Colonic mucosa (tissue), 4 donors: ENCODE measurements at regions not wholly inside any gene's neighbourhood (a gene's known extent, or its start where the extent isn't known, plus 50 kb on each side); places are given as distances from the start of the nearest gene placed in this dataset.

ENCODE experiments used
- DNase-seq: peaks from one replicate; pipeline ENCODE4 v3.0.0-alpha.2; 2020
- H3K27ac ChIP-seq: fragments of 200-600 bp; one replicate; pipeline ENCODE4 v1.8.0; 2021
- H3K27me3 ChIP-seq: fragments of 200-600 bp; one replicate; pipeline ENCODE4 v1.8.0; 2021
- H3K36me3 ChIP-seq: fragments of 200-600 bp; one replicate; pipeline ENCODE4 v1.8.0; 2021
- H3K4me1 ChIP-seq: fragments of 200-600 bp; one replicate; pipeline ENCODE4 v1.8.0; 2021; ENCODE audit warnings: mild to moderate bottlenecking
- H3K4me3 ChIP-seq: fragments of 200-600 bp; one replicate; pipeline ENCODE4 v1.8.0; 2021
- H3K9ac ChIP-seq, 2 donors: one replicate each; pipeline ENCODE4 v1.7.0; 2013; ENCODE audit warnings: control low read depth in 2 of 2, low read depth in 2 of 2, low read length in 2 of 2
- H3K9me3 ChIP-seq: fragments of 200-600 bp; one replicate; pipeline ENCODE4 v1.8.0; 2021
- CTCF ChIP-seq: fragments of 200-600 bp; IDR thresholded peaks from one replicate; pipeline ENCODE4 v1.8.0; 2022; ENCODE audit warnings: antibody characterized with exemption, mild to moderate bottlenecking
- intact Hi-C: fragments of 100-400 bp; cut with DNase I; formaldehyde crosslinking; loops from one replicate; pipeline ENCODE4 v1.14.1; 2022
- donor health status: healthy.
- donor health status: DM: no; HTN: no; CAD: no.
- donor health status: DM: no; HTN: no; CAD: no.

DNA sequence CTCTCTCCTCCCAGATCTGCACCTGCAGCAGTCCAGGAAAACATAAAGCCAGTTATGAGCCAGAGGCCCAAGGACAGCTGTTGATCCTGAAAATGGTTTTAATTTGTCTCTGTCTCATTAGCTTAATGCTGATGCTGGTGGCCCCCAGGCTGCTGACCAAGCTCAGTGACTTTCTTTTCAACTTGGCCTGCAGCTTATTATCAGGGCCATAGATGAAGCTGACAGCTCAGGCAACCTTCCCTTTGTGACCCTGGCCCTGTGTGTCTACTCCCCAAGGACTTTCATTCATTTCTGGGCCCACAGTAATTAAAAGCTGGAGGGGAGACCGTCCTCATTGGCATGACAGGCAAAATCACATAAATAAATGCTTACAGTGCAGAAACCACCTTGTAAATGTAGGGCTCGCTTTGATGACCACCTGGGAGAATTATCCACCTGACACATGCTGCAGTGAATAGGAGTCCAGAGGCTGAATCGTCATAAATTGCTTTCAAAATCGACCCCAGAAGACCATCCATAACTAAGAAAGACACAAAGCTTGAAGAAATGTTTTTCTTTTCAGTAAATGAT lies 138.5 kb downstream of the NPY start:
- no peak overlapping the region for H3K4me3 ChIP-seq
- no peak for TF ChIP-seq CTCF
- H3K27ac ChIP-seq, result no peak overlapping the region
- H3K9me3 ChIP-seq, result no peaks in the 10 kb centered on the region
- intact Hi-C loops, result no loop called here
- no peaks in the 10 kb centered on the region for H3K36me3 ChIP-seq
- no peaks in the 10 kb centered on the region for H3K27me3 ChIP-seq
- H3K4me1 ChIP-seq, result no peaks in the 10 kb centered on the region
- no peak for DNase-seq
- H3K9ac ChIP-seq, result no peak overlapping the region

DNA sequence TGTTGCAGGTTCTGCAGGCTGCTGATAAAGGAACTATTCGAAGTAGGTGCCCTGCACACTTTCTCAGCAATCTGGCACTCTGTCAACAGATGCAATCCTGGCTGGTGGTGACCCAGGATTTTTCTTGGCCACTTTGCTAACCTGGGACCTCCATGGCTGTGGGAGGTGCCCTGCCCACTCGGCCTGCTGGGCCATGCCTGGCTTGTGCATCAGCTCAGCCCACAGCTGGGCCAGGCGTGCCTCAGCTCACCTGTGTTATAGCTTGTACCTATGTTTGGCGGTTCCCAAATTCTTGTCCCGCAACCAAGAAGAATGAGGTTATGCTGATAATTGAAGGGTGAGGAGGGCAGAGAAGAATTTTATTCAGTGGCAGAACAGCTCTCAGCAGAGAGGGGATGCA lies 141.7 kb downstream of the NPY start:
- intact Hi-C loops, result no loop called here
- Histone ChIP-seq H3K9me3 (no peaks in the 10 kb centered on the region), H3K9ac (no peak overlapping the region), H3K27me3 (no peaks in the 10 kb centered on the region), H3K36me3 (no peaks in the 10 kb centered on the region), H3K4me1 (no peaks in the 10 kb centered on the region), H3K27ac (no peak overlapping the region), H3K4me3 (no peak overlapping the region)
- DNase-seq, result no peak
- no peak for TF ChIP-seq CTCF

GRCh38 chr7:24427048-24427447 lies 143.1 kb downstream of the NPY start:
- Histone ChIP-seq H3K27me3 (no peaks in the 10 kb centered on the region), H3K4me1 (no peaks in the 10 kb centered on the region), H3K9me3 (no peaks in the 10 kb centered on the region), H3K27ac (no peak overlapping the region), H3K9ac (no peak overlapping the region), H3K4me3 (no peak overlapping the region), H3K36me3 (no peaks in the 10 kb centered on the region)
- no peak for TF ChIP-seq CTCF
- DNase-seq, result no peak
- intact Hi-C loops, result no loop called here

GRCh38 chr7:24428676-24429075 lies 144.6 kb upstream of the PALS2 start:
- Histone ChIP-seq H3K27me3 (no peaks in the 10 kb centered on the region), H3K36me3 (no peaks in the 10 kb centered on the region), H3K27ac (no peak overlapping the region), H3K4me1 (no peaks in the 10 kb centered on the region), H3K9ac (no peak overlapping the region), H3K4me3 (no peak overlapping the region), H3K9me3 (no peaks in the 10 kb centered on the region)
- TF ChIP-seq CTCF, result no peak
- DNase-seq, result no peak
- intact Hi-C loops, result no loop called here

DNA sequence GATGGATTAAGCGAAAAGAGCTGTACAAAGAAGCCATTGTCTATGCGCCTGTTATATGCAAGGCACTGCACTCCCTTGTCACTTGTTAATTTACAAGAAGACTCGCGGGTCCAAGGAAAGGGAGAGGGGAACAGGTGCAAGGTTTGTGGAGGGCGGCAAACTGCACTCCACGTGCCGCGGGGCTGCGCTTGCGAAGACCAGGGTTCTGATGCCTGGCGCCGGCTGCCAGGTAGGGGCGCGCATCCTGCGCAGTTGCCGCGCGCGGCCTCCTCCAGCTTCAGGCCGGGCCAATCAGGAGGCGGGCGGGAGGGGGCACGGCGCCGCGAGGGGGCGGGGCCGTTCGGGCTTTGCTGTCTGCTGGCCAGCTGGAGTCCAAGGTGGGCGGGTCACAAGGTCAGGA lies 140.6 kb upstream of the PALS2 start:
- no peak overlapping the region for H3K27ac ChIP-seq
- H3K4me1 ChIP-seq, result no peaks in the 10 kb centered on the region
- H3K27me3 ChIP-seq, result no peaks in the 10 kb centered on the region
- H3K9me3 ChIP-seq, result no peaks in the 10 kb centered on the region
- no peak overlapping the region for H3K9ac ChIP-seq
- no peak for TF ChIP-seq CTCF
- H3K36me3 ChIP-seq, result no peaks in the 10 kb centered on the region
- no peak for DNase-seq
- intact Hi-C loops, result no loop called here
- no peak overlapping the region for H3K4me3 ChIP-seq

- intact Hi-C loops, result no loop called here
- Histone ChIP-seq H3K9me3 (no peaks in the 10 kb centered on the region), H3K27ac (no peak overlapping the region), H3K27me3 (no peaks in the 10 kb centered on the region), H3K9ac (no peak overlapping the region), H3K36me3 (no peaks in the 10 kb centered on the region), H3K4me1 (no peaks in the 10 kb centered on the region), H3K4me3 (no peak overlapping the region)
- DNase-seq, result no peak
- no peak for TF ChIP-seq CTCF
These were observed 138.3 kb upstream of the PALS2 start for GRCh38 chr7:24434972-24435371.
